Kidney capillary endothelial cell (primary cell): ENCODE measurements at regions not wholly inside any gene's neighbourhood (a gene's known extent, or its start where the extent isn't known, plus 50 kb on each side); places are given as distances from the start of the nearest gene placed in this dataset.

Experiments used
- DNase-seq: peaks from one replicate; pipeline ENCODE4 v3.0.0-alpha.2; 2018; ENCODE audit warnings: low spot score

GRCh38 chr7:386385-386784 is 96.4 kb downstream of the FOXL3 start:
- DNase-seq: no peak

- no peak for DNase-seq
These were observed 97.4 kb downstream of the FOXL3 start for GRCh38 chr7:387132-388022.

GRCh38 chr7:388023-388960 is 98.3 kb downstream of the FOXL3 start:
- DNase-seq: no peak

- no peak for DNase-seq
These were observed 99.2 kb downstream of the FOXL3 start for GRCh38 chr7:388961-389701.

GRCh38 chr7:389911-390601 is 100.1 kb downstream of the FOXL3 start:
- no peak for DNase-seq

GRCh38 chr7:390761-391410 is 100.9 kb downstream of the FOXL3 start:
- no peak for DNase-seq

GRCh38 chr7:391411-391951 is 101.5 kb downstream of the FOXL3 start:
- DNase-seq: no peak

GRCh38 chr7:391961-392524 is 102.1 kb downstream of the FOXL3 start:
- no peak for DNase-seq

- DNase-seq: no peak
These were observed 102.9 kb downstream of the FOXL3 start for GRCh38 chr7:392822-393221.

- DNase-seq: no peak
These were observed 105.7 kb downstream of the FOXL3 start for GRCh38 chr7:395643-396042.

GRCh38 chr7:398888-399287 is 108.9 kb downstream of the FOXL3 start:
- no peak for DNase-seq

GRCh38 chr7:400901-401485 is 111.0 kb downstream of the FOXL3 start:
- no peak for DNase-seq

GRCh38 chr7:401495-401894 is 111.5 kb downstream of the FOXL3 start:
- no peak for DNase-seq

- DNase-seq: no peak
These were observed 114.7 kb downstream of the PDGFA start for GRCh38 chr7:404812-405488.

GRCh38 chr7:405489-406211 is 114.0 kb downstream of the PDGFA start:
- no peak for DNase-seq

GRCh38 chr7:407721-408539 is 111.7 kb downstream of the PDGFA start:
- DNase-seq: no peak

GRCh38 chr7:408751-409311 is 110.8 kb downstream of the PDGFA start:
- no peak for DNase-seq
